ENCODE measurements at regions not wholly inside any gene's neighbourhood (a gene's known extent, or its start where the extent isn't known, plus 50 kb on each side); places are given as distances from the start of the nearest gene placed in this dataset.

GRCh38 chr13:71137101-71137500 is 729.9 kb downstream of the DACH1 start:
- no peak for TF ChIP-seq POLR2A (IDR thresholded peaks at IDR 0.05; ENCODE audit: low read depth, low read length)
- FAIRE-seq: no peak
- no peak for DNase-seq (ENCODE audit: insufficient read length, low spot score)

DNA sequence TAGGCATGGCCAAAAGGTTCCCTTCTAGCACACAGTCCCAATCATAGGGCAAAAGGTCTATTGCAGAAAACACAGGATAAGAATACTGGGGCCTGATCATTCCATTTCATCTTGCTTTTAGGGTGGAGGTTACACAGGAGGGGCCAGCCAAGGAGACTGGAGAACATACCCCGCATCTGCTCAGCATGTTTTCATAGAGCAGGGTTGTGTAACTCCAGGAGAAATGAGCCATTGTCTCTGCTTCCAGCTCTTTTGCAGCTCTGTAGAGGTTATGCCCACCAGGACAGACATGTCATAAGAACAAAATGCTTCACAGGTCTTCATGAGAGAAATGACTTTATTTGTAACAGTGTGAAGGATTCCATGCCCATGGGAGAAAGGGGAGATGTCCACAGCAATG is 742.8 kb downstream of the DACH1 start:
- FAIRE-seq: no peak
- TF ChIP-seq POLR2A (IDR thresholded peaks at IDR 0.05; ENCODE audit: low read depth, low read length): no peak
- no peak for DNase-seq (ENCODE audit: insufficient read length, low spot score)

GRCh38 chr13:71118779-71119364 is 748.1 kb downstream of the DACH1 start:
- no peak for TF ChIP-seq POLR2A (IDR thresholded peaks at IDR 0.05; ENCODE audit: low read depth, low read length)
- FAIRE-seq (no peak), DNase-seq (ENCODE audit: insufficient read length, low spot score) (no peak)

DNA sequence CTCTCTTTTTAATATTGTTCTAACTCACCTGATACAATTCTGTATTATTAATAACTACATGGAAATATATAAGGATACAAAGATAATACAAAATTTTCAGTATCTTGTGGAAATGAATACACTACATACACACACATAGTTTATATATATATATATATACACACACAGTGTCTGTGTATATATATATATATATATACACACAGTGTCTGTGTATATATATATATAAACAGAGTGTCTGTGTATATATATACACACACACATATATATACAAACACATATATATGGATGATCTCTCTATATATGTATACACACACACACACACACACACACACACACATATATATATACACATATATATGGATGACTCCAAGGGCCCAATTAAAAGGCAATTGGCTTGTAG is 749.1 kb downstream of the DACH1 start:
- DNase-seq (ENCODE audit: insufficient read length, low spot score) (no peak), FAIRE-seq (no peak)
- no peak for TF ChIP-seq POLR2A (IDR thresholded peaks at IDR 0.05; ENCODE audit: low read depth, low read length)

- TF ChIP-seq POLR2A (IDR thresholded peaks at IDR 0.05; ENCODE audit: low read depth, low read length): no peak
- DNase-seq (ENCODE audit: insufficient read length, low spot score) (no peak), FAIRE-seq (no peak)
Observed at GRCh38 chr13:71115301-71115700, 751.7 kb downstream of the DACH1 start.

DNA sequence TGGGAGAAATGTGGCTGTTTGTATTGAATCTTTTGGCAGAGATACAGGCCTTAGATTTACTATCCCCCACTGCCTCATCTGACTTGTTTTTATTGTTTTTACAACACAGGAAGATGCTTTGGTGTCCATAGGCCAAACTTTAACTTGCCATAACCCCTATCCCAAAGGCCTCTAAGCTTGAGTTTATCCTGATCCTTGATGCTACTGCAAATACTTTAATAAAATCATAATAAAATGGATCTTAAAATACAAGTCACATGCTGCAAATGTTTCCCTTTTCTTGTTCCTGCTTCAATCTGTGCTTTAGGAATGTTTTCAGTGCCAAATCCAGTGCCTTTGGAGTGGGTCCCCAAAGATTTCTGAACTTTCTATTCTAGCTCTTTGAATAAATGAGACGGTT is 770.6 kb downstream of the DACH1 start:
- FAIRE-seq (no peak), DNase-seq (ENCODE audit: insufficient read length, low spot score) (no peak)
- no peak for TF ChIP-seq POLR2A (IDR thresholded peaks at IDR 0.05; ENCODE audit: low read depth, low read length)

DNA sequence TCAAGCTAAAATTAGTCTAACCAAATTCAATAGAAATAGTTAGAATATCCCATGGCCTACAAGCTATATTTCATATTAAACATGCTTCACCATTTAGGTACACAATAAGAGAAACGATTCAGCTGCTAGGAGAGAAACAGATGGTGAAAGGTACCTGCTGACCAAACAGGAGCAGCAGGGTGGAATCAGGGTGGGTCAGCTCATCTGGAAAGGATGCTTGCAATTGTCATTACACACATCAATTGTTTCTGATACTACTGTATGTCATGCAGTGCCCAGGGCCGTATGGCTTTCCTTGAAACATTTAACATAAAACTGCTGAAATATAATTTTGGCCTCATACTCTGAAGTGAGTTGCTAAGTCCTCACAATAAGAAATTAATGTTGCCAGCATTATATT is 776.0 kb downstream of the DACH1 start:
- TF ChIP-seq POLR2A (IDR thresholded peaks at IDR 0.05; ENCODE audit: low read depth, low read length): no peak
- DNase-seq (ENCODE audit: insufficient read length, low spot score) (no peak), FAIRE-seq (no peak)

DNA sequence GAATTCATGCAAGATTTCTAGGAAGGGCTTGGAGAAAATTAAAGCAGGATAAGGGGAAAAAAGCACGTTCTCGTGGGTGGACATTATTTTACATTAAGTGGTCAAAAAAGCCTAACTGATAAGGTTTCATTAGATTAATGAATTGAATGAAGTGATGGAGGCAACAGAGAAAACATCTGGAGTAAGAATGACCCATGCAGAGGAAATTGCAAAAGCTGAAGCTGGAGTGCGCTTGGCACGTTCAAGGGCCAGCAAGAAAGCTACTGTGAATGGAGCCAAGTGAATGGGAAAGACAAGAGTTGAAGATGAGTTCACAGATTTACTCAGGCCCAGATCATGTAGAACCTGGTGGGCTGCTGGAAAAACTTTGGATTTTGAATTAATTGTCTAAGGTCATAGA is 777.9 kb downstream of the DACH1 start:
- DNase-seq (ENCODE audit: insufficient read length, low spot score) (no peak), FAIRE-seq (no peak)
- no peak for TF ChIP-seq POLR2A (IDR thresholded peaks at IDR 0.05; ENCODE audit: low read depth, low read length)

- no peak for DNase-seq (ENCODE audit: insufficient read length, low spot score)
- TF ChIP-seq POLR2A (IDR thresholded peaks at IDR 0.05; ENCODE audit: low read depth, low read length): no peak
- FAIRE-seq: no peak
Observed at GRCh38 chr13:71087432-71087831, 779.6 kb downstream of the DACH1 start.

- DNase-seq (ENCODE audit: insufficient read length, low spot score) (no peak), FAIRE-seq (no peak)
Observed at GRCh38 chr13:71087006-71087405, 780.0 kb downstream of the DACH1 start.

GRCh38 chr13:71082631-71083030 is 784.4 kb downstream of the DACH1 start:
- FAIRE-seq (no peak), DNase-seq (ENCODE audit: insufficient read length, low spot score) (no peak)
- no peak for TF ChIP-seq POLR2A (IDR thresholded peaks at IDR 0.05; ENCODE audit: low read depth, low read length)

More at GRCh38 chr13:71087006-71087405, 780.0 kb downstream of the DACH1 start:
- TF ChIP-seq POLR2A (IDR thresholded peaks at IDR 0.05; ENCODE audit: low read depth, low read length): no peak

GRCh38 chr13:71079638-71080037 is 787.4 kb downstream of the DACH1 start:
- DNase-seq (ENCODE audit: insufficient read length, low spot score): no peak
- no peak for TF ChIP-seq POLR2A (IDR thresholded peaks at IDR 0.05; ENCODE audit: low read depth, low read length)
- no peak for FAIRE-seq

GRCh38 chr13:71068041-71068440 is 799.0 kb downstream of the DACH1 start:
- DNase-seq (ENCODE audit: insufficient read length, low spot score) (no peak), FAIRE-seq (no peak)
- TF ChIP-seq POLR2A (IDR thresholded peaks at IDR 0.05; ENCODE audit: low read depth, low read length): no peak

GRCh38 chr13:71067165-71067815 is 799.7 kb downstream of the DACH1 start:
- no peak for FAIRE-seq
- TF ChIP-seq POLR2A (IDR thresholded peaks at IDR 0.05; ENCODE audit: low read depth, low read length): no peak
- DNase-seq (ENCODE audit: insufficient read length, low spot score): no peak

GRCh38 chr13:71056581-71056980 is 810.4 kb downstream of the DACH1 start:
- no peak for TF ChIP-seq POLR2A (IDR thresholded peaks at IDR 0.05; ENCODE audit: low read depth, low read length)
- FAIRE-seq (no peak), DNase-seq (ENCODE audit: insufficient read length, low spot score) (no peak)
